GM18502 (cell line): ENCODE measurements at regions not wholly inside any gene's neighbourhood (a gene's known extent, or its start where the extent isn't known, plus 50 kb on each side); places are given as distances from the start of the nearest gene placed in this dataset.
"Not testable (repeated sequence)": the region's sequence is repeated elsewhere in the genome, so short reads cannot be mapped to it uniquely, and the experiment has no call there.

Experiments used
- ATAC-seq: cut with Tn5 transposase; IDR thresholded peaks from one replicate; pipeline ENCODE4 v1.9.1; 2021; ENCODE audit warnings: mild to moderate bottlenecking; ENCODE audit not compliant: unreplicated experiment, poor library complexity

DNA sequence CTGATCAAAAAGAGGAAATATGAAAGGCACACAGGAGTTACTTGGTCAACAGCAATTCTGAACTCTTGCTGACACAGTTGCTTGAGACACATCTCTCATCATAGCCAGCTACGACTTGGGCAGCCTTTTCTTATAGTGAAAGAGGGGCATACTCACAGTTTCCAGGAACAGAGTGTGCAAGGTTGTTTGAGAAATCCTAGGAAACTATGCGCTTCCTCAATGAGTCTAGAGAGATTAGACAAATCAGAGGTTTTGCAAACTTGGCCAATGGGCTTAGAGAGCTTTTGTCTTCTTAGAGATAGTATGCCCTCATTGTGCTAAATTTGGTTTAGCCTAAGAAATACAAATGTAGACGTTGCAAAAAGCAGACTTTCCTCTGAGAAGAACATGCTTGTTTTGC is 370.4 kb downstream of the HGF start:
- no peak for ATAC-seq

DNA sequence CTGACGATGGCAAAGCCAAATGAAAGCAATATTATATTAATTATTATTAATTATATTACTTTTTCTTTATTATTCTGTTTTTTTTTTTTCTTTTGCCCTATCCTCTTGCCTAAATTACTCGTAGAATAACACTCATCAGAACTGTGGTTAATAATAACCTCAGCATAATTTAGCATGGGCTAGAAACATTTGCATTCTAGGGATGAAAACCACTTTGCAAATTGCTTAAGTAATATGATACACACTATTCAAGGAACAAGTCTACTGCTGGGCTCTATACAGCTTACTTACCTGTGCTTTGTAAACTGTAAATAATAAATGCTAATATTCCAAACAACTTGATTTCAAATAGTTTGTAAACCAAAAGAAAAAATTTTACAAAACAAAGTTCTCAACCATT is 375.8 kb downstream of the HGF start:
- no peak for ATAC-seq

DNA sequence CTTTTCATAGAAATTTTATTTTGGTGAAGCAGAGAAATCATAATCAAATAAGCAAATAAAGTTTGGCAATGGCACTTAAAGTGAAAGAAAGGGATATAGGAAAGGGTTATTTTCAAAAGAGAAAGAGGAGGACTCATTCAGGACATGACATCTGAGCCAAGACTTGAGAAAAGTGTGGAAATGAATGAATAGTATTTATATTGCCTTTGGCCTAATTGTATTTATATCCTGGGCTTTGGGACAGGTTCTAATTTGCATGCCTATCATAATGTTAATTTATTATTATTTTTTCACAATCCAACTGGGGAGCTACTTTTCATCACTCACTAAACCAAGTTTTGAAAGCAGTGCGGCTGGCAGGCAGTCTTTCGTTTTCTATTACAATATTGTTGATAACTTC is 376.8 kb downstream of the HGF start:
- ATAC-seq: no peak

DNA sequence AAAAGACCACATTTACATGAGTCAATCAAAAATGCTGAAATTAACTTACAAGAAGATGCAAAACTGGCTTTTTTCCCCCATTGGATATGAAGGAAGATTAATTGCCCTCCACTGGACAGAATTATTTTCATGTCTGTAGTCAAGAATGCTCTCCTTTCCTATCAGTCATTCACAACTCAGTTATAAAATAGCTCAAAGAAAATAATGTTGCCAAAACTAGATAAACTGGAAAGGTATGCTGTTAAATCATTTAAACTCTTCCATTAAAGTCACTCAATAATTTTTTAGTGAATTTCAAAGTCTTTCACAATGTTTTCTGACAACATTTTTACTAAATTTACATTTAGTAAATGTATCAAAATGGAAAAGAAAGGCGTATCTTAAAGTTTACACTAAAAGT is 384.5 kb downstream of the HGF start:
- no peak for ATAC-seq

DNA sequence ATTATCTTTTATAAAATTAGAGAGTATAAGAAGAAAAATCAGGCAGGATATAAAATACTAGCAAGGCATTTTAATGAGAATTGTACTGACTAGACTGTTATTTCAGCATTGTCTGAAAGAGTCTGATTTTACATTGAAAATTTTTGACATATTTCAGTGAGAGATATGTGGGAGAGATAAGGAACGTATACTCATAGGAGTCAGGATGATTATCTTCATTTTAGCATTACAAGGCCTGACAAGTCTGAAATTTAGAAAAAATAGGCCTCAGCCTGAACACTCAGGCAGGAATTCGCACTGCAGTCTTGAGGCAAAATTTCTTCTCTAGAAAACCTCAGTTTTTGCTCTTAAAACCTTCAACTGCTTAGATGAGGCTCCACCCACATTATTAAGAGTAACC is 386.0 kb downstream of the HGF start:
- no peak for ATAC-seq

DNA sequence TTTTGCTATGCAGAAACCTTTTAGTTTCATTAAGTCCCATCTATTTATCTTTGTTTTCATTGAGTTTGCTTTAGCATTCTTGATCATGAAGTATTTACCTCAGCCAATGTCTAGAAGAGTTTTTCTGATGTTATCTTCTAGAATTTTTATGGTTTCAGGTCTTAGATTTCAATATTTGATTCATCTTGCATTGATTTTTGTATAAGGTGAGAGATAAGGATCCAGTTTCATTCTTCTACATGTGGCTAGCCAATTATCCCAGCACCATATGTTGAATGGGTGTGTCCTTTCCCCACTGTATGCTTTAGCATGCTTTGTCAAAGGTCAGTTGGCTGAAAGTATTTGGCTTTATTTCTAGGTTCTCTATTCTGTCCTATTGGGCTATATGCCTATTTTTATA is 395.2 kb downstream of the HGF start:
- not testable (repeated sequence) for ATAC-seq

DNA sequence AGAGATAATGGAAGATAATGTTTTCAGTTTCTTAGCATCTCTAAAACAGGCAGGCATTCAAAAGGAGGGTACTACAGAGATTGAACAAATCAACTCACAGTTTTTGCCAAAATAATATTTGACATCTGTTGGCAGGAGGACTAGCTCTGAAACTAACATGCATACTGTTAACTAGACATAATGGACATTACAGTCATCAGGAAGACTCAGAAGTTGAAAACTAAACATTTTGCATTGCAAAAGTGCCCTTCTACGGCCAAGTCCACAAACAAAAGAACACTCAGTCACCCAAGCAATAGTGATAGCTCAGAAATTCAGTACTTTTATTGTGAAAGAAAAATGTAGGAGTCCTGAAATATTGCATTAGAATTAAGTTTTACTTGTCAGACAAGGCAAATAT is 399.0 kb downstream of the HGF start:
- no peak for ATAC-seq

DNA sequence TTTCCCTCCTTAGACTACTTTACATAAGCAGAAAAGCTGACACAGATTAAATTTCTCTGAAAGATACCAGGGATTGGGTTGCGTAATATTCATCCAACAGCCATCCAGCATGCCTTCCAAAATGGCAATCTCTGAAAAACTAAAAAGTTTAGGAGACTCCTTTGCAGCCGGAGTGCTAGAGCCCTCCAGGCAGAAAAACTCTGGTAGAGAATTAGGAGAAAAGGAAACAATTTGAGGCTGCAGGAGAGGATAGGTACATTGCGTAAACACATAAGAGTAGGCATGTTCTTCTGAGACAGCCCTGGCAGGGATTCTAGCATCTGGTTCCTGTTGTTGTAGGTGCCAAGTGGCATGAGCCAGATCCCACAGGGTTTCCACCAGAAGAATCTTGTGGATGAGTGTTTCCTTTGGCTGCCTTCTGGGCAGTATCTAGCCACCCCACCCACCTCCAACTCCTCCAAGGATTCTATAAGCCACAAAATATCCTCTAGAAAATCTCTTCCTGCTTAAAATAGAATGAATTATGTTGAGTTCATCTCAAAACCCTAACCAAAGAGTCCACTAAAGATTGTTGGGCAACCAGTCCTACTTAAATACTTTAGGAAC is 402.4 kb downstream of the HGF start:
- ATAC-seq: no peak

DNA sequence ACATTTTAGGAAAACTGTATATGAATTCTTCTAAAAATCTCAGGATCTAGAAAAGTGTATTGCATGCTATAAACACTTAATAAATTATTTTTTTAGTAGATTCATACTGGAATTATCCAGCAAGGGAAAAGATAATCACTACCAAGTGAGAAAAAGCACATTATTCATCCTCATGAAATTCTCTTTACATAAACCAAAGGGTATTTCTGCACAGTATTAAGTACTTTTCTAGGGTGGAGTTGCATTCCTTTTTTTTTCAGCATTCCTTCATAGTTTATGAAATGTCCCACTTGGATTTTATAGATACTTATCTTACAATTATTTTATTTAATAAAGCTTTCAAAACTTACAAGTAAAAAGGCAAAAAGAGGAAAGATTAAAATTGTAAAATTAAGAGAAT is 403.3 kb downstream of the HGF start:
- no peak for ATAC-seq

DNA sequence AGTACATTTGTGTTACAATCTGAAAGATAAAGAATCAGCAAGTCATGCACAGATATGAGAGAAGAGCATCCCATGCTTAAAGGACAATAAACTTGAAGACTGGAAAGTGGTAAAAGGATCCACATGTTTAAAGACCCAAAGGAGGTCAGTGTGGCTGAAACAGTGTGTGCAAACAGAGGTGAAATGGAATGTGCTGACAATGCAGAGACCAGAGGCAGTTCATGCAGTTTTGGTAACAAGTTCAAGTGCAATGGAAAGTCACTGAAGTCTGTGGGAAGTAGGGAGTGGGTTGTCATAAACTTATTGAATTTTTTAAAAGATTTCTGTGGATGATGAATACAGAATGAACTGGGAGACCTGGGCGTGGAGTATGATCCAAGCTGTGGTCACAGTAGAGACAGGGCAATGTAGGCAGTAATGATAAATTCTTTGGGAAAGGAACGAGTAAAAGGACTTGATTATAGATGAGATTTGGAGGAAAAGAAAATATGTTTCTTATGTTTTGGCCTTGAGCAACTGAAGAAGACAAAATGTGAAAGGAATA is 408.0 kb downstream of the HGF start:
- no peak for ATAC-seq

DNA sequence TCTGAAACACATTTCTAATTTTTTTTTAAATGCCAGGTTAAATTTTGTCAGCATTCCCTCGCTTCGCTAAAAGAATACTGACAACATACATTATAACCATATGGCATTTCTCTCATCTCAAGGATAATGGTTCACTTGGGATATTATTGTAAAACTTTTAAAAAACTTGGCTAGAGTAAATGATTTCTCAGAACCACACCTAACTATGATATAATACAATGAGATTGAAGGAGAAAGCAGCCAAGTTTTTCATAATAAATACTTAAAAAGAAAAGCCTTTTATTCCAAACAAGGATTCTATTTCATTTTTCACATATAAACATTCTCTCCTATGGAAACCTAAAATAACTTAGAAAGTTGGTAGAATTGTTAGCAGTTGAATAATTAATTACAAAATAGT is 413.9 kb downstream of the HGF start:
- ATAC-seq: no peak

DNA sequence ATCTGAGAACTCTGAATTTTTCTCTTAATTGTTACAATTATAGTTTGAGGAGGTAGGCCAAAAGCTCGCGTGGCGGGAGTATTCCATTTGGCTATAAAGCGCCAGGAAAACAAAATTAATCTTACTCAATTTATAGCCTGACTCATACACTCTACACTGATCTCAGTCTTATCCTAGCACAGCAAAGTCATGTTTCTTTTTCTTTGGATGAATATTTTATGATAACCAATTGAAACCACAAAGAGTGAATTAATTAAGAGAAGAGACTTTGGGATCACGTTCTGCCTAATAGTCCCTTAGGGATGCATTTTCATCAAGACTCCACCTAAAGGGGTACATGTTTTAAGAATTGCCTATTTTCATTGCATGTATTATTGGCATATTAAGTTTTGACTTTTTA is 420.8 kb downstream of the HGF start:
- no peak for ATAC-seq

DNA sequence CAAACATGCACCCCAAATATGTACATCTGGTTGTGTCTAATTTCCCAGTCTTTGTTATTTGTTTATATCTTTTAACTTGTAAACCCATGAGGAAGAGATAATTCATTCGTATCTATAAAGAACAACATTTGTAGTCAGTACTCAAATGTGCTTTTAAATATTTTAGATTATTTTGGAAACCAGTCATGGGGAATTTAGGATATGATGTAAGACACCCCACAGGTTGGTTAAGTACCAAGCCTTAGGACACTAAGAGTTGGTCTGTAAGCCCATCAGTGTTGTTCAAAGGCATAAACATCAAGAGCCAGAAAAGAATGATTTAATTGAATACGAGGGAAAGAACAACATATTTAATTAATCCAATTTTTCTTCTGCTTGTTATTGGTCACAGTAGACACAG is 421.1 kb upstream of the SEMA3C start:
- ATAC-seq: no peak

DNA sequence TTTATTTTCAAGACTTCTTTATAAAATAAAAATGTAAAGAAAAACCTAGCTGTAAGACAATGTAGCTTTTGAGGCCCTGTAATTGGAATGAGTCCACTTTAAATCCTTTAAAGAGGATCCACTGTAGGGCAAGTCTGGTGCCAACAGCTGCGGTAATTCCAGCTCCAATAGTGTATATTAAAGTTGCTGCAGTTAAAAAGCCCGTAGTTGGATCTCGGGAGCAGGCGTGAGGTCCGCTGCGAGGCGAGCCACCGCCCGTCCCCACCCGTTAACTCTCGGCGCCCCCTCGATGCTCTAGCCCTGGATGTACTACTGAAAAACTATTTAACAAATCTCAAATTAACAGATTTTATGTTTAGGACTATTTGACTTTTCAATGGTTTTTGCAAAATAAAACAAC is 414.7 kb upstream of the SEMA3C start:
- ATAC-seq: no peak

DNA sequence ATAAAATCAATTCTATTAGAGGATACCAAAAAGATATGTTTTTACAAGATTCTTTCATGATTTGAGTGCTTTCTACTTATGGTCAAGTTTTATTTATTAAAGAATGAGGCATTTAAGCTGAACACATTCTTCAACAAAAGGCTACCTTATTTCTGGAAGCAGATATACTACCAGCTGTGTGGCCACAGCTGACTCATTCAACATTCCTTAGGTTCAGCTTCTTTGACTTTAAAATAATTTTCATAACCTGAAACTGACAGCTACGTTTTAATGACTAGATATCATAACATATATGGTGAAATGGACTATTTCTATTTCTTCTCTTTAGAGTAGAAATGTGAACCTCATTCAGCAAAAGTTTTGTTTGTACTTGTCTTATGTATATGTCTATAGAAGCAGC is 414.2 kb upstream of the SEMA3C start:
- no peak for ATAC-seq

DNA sequence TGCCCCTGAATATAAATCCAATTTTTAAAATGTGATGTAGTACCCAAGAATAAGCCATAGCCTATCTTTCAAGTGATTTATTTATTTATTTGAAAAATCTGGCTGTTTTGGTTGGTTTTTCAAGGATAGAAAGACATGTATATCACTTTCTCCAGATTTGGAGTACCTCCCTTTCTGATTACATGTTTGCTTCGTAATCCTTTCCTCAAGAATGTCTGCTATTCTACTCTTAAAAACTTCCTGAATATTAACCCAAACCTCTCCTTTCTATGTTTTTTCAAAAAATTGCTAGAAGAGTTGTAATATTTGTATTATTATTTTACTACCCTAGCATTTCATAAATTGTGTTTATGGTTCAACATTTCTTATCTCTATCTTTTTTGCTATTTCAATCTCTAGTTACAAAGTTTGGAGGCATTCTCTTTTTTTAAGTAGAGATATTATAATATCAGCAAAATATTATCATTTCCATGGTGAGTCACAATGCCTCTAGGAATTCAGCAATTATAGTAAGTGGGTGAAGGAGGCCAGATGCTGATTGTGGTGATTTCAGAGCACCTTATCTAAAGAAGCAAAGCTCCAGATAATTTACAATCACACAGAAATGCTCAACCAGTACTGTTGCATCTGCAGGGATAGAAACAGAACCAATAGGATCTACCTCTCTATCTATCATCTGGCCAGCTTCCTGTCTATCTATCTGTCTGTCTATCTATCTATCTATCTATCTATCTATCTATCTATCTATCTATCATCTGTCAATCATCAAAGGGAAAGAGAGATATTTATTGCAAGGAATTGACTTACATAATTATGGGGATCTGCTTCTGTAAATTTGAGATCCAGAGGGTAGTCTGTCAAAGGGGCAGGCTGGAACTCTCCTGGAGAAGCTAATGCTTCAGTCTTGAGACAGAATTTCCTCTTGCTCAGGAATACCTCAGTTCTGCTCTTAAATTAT is 412.5 kb upstream of the SEMA3C start:
- no peak for ATAC-seq

DNA sequence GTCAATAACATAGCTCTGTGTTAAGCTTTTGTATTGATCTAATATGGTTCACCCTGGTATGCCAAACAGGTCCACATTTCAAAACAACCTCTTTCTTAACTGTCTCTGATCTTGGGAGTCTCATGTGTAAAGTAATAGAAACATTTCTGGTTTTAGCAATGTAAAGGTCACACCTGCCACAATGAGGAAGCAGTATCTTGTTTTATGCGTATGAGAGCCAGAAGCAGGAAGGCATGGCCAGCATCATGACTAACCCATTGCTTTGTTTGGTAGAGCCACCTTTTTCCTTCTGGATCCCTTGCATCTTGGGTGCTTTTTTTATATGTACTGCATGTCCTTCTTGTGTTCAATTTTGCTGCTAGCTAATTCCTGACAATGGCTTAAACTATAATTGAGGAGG is 411.3 kb upstream of the SEMA3C start:
- ATAC-seq: no peak

DNA sequence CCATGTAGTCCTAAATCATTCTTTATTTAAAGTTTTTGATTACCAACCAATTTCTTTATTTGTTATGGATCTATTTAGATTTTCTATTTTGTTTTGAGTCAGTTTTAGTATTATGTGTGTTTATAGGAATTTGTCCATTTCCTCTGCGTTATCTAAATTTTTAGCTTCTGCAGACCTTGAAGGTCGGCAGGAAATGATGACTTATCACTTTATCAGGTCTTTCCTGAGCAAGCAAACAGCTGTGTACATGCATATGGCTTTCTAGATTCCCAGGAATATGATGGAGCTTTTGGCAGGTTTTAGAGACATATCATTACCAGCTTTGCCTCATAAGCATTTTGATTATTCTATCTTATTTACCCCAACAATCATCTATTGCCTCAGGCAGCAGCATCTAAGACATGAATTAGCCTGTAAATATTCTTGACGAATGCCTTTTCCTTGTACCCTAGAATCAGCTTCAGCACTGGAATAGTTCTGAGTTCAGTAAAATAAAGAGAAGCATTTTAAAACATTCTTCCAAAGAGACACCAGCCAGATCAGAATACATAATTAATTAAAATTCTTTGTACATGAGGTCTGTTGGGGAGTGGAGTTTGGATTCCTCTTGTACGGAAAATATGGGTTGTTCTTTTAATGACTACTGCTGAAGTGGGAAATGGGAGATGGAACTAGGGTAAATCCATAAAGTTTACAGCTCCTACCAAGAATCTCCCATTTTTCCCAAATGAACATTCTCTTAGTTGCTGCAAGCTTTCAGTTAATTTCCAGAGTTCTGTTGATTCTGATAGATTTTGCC is 408.8 kb upstream of the SEMA3C start:
- ATAC-seq: no peak

DNA sequence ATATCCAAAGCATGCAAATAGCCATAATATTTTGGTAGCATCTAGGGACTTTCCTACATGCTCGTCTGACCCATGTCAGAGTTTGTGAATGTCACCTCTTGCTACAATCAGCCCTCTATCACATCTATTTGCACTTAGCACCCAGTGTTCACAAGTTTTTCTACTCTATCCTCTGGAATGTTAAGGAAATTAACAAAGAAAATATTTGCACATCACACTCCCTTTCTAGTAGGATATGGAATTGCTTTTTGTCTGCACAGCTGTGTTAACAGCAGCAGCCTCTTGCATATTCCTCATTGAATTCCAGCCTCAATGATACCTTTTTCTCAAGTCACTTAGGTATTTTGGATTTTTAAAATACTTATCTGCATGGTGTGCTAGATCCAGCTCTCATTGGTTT is 403.1 kb upstream of the SEMA3C start:
- no peak for ATAC-seq

DNA sequence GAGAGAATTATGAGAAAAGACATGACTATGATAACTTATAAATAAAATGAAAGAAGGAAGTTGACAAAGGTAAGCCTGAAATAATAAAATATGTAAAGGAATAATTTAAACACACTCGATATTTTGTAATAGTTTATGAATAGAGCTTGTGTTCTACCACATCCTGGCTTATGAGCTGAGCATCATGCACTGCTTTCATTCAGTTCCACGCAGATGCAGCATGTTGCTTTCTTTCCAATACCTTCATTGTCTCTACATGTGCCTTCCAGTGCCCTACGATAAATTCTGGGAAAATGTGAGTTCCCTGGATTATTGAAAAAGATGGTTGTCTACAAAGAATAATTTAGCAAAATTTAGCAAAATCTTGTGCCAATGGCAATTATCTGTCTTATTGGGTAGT is 398.9 kb upstream of the SEMA3C start:
- no peak for ATAC-seq
